ENCODE measurements at regions not wholly inside any gene's neighbourhood (a gene's known extent, or its start where the extent isn't known, plus 50 kb on each side); places are given as distances from the start of the nearest gene placed in this dataset.
"Not testable (repeated sequence)": the region's sequence is repeated elsewhere in the genome, so short reads cannot be mapped to it uniquely, and the experiment has no call there.

DNA sequence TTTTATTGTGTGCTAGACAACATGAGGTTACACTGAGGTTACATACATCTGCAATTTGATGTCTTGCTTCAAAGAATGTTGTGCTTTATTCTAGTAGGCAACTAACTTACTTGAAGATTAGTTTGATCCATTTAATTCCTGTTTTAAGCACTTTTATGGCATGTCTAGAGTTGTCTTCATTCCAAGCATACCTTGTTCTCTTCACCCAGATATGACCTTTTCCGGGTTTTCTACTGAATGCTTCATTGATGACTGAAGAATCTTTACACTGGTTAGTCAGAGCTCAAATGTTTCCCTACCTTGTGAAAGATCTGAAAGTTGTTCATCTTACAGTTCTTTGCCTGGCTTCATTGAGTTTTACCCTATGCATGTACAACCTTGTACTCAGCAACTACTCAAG, 274.0 kb upstream of the KITLG start:
- peak; percentile 14 for DNase-seq (ENCODE audit: low spot score)
- FAIRE-seq, result no peak

DNA sequence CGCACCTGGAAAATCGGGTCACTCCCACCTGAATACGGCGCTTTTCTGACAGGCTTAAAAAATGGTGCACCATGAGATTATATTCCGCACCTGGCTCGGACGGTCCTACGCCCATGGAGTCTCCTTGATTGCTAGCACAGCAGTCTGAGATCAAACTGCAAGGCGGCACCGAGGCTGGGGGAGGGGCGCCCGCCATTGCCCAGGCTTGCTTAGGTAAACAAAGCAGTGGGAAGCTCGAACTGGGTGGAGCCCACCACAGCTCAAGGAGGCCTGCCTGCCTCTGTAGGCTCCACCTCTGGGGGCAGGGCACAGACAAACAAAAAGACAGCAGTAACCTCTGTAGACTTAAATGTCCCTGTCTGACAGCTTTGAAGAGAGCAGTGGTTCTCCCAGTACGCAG, 267.0 kb upstream of the KITLG start:
- DNase-seq (ENCODE audit: low spot score); FAIRE-seq: not testable (repeated sequence)

DNA sequence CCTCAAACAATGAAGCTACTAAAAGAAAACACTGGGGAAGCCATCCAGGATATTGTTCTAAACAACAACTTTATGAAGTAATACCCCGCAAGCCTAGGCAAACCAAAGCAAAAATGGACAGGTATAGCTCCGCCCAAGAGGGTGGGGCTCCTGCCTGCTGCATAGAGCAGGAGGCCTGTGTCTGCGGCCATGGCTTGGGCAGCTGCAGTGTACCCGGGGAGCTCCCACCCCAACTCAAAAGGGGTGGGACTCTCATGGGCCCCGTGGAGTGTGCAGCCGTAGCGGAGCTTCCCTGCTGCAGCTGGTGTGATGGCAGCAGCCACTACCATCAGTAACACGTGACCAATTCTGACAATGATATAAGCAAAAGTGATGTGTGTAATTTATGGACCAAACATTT, 264.2 kb upstream of the KITLG start:
- FAIRE-seq (no peak), DNase-seq (ENCODE audit: low spot score) (no peak)

DNA sequence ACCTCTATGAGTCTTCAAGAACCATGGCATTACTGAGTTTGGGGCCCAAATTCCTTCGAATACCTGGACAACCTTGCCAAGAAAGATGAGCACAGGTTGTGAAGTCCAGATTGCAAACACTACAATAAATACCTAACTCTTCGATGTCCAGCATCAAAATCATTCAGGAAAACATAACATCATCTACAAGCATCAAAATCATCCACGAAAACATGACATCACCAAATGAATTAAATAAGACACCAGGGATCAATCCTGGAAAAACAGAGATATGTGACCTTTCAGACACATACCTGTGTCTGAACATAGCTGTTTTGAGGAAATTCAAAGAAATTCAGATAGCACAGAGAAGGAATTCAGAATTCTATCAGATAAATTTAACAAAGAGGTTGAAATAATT, 262.0 kb upstream of the KITLG start:
- no peak for DNase-seq (ENCODE audit: low spot score)
- no peak for FAIRE-seq

DNA sequence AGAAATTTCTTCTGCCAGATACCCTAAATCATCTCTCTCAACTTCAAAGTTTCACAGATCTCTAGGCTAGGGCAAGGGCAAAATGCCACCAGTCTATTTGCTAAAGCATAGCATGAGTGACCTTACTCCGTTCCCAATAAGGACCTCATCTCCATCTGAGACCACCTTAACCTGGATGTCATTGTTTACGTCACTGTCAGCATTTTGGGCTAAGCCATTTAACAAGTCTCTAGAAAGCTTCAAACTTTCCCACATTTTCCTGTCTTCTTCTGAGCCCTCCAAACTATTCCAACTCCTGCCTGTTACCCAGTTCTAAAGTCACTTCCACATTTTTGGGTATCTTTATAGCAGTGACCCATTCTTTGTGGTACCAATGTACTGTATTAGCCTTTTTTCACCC, 259.2 kb upstream of the KITLG start:
- FAIRE-seq (no peak), DNase-seq (ENCODE audit: low spot score) (no peak)

DNA sequence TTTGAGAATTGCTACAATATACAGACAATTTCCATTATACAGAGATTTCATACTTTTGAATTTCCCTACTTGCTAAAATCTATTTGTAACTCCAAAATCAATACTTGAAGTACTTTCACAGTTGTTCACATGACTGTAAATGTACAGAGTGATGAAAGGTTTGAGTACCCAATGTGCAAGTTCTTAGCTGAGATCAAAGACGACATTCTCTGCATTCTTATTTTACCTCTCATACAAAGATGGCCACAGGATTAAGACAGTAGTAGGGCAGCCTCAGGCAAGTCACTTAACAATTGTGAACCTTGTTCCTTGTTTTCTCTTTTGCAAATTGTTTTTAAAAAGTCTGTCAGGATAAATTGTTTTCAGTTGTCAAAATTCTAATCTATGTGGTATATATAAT, 255.9 kb upstream of the KITLG start:
- FAIRE-seq, result no peak
- DNase-seq (ENCODE audit: low spot score), result no peak

DNA sequence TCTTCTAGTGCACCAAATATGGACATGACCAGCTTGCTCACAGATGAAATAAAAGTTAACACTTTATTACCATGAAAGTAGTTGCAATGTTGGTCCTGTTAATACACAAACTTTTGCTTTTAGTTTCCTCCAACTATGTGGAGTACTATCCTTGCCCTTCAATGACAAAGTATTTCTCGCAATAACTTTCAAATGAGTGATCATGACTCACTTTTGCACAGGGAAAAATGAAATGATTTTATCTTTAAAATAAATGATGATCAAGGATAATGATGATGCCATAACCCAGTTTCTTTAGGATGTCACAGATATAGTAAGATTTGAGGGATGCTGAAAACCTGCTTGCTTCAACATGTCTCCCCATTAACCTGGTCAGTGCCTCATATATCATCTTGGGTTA, 254.0 kb upstream of the KITLG start:
- FAIRE-seq, result no peak
- no peak for DNase-seq (ENCODE audit: low spot score)

DNA sequence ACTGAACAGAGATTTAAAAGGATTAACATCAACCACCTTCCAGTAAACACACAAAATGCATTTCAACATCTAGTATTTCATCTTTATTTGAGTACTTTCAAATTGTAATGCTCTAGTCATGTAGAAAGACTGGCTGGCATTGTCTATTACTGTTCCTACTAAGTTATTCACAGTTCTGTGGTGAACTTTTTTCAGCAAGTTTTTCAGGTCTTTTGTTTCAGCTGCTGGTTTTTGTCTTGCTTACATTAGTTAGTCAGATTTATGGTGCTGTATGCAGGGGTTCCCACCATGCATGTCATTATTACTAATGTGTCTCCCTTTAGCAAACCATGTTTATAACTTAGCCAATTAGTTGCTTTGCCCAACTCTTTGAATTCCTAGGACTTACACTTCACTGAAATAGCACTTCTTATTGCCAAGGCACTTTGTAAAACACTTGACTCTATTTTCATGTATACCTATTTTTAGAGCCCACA, 253.4 kb upstream of the KITLG start:
- DNase-seq (ENCODE audit: low spot score), result no peak
- FAIRE-seq, result no peak

DNA sequence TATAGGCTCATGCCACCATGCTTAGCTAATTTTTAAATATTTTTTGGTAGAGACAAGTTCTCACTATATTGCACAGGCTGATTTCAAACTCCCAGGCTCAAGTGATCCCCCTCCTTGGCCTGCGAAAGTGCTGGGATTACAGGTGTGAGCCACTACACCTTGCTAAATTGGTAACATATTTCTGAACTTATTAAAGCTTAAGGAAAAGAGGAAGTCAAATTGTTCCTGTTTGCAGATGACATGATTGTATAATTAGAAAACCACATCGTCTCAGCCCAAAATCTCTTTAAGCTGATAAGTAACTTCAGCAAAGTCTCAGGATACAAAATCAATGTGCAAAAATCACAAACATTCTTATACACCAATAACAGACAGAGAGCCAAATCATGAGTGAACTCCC, 248.3 kb upstream of the KITLG start:
- not testable (repeated sequence) for DNase-seq (ENCODE audit: low spot score); FAIRE-seq

DNA sequence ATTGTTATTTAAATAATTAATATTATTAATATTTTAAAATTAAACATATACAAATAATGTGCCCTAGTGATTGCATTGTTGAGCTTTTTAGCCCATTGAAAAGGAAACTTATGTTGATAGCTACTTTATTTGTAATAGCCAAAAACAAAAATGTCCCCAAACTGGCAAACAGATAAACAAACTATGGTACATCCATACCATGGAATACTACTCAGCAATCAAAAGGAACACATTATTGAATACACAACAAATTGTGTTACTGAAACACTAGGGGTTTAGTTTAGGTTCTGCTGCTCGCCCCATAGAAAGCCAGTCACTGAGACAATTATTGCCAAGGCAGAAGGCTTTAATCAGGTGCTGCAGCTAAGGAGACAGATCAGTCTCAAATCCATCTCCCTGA, 239.7 kb upstream of the KITLG start:
- FAIRE-seq, result no peak
- DNase-seq (ENCODE audit: low spot score), result no peak

DNA sequence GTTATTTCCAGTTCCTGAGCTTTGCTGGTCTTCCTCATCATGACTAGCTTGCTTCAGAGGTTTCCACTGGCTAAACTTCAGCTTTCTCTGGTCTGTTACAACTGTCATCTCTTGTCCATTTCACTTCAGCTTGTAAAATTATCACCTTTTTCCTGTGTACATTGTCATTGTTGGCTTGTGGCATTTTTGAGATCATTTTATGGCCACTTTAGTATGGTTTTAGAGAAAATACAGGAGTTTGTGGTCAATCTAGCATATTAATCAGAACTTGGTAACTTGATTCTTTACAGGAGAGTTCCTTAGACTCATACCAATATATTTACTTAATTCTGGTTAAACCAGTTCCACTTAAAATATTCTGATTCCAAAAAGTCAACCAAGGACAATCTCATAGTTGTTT, 235.9 kb upstream of the KITLG start:
- FAIRE-seq (no peak), DNase-seq (ENCODE audit: low spot score) (no peak)

DNA sequence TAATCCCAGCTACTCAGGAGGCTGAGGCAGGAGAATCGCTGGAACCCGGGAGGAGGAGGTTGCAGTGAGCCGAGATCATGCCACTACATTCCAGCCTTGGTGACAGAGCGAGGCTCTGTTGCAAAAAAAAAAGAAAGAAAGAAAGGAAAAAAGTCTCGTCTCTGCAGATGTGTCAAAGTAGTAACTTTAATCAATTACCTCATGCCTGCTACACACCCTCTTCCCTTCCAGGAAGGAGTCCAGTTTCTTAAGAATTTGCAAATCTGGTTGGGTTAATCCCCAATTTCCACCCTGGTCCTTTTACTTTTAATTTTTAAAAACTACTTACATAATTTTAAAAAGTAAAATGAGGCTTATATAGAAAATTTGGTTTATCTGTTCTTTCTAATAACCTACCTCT, 234.5 kb upstream of the KITLG start:
- no peak for FAIRE-seq
- DNase-seq (ENCODE audit: low spot score), result no peak

DNA sequence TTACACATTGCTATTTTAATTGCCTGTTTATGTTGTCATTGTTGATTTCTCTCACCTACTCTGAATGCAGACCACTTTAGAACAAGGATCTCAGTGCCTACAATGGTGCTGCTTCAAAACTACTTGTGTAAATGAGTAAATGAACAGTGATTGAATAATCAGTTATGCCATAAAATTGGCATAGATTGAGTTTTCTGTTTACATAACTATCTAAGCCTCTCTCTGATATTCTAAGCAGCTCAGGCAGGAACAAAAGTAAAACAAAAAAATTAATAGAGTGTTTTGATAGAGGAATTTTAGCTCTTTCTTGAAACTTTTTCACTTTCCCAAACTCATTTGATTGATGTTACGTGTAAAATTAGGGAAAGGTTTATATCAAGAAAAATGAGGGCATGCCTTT, 232.3 kb upstream of the KITLG start:
- DNase-seq (ENCODE audit: low spot score) (no peak), FAIRE-seq (no peak)

DNA sequence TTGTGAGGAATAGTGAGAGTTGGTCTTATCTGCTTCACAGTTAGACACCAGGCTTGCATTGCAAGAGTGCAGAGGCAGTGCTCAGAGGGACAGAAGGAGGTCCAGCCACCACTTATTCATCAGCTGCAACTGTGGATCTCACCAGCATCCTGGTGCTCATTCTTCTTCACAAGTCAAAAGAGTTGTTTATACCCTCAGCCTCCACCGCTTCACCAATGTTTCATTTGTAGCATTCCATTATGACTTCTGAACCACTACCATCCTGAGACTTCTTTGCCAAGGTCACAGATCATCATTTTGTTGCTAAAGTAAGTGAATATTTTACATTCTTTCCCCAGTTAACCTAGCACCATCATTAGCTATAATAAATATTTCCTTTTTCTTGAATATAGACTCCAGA, 230.5 kb upstream of the KITLG start:
- no peak for FAIRE-seq
- no peak for DNase-seq (ENCODE audit: low spot score)

DNA sequence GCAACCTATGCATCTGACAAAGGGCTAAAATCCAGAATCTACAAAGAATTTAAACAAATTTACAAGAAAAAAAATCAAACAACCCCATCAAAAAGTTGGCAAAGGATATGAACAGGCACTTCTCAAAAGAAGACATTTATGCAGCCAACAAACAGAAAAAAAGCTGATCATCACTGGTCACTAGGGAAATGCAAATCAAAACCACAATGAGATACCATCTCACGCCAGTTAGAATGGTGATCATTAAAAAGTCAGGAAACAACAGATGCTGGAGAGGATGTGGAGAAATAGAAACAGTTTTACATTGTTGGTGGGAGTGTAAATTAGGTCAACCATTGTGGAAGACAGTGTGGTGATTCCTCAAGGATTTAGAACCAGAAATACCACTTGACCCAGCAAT, 229.6 kb upstream of the KITLG start:
- DNase-seq (ENCODE audit: low spot score); FAIRE-seq: not testable (repeated sequence)

DNA sequence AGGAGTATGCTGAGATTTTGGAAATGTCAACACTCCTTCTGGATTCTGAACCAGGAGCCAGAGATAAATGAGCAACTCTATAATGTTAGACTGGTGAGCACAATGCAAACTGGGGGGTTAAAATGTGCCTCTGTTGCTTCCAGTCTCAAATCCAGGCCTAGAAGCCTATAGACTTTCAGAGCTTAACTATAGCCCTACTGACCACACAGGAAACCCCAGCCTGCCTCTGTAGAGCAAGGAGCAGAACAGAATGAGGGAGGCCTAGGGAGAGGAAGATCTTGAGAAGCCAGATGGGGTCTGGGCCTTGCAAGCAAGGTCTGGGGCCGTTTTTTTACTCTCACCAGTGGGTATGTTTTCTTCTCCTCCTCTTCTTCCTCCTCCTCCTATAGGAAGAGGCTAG, 225.4 kb upstream of the KITLG start:
- FAIRE-seq, result no peak

DNA sequence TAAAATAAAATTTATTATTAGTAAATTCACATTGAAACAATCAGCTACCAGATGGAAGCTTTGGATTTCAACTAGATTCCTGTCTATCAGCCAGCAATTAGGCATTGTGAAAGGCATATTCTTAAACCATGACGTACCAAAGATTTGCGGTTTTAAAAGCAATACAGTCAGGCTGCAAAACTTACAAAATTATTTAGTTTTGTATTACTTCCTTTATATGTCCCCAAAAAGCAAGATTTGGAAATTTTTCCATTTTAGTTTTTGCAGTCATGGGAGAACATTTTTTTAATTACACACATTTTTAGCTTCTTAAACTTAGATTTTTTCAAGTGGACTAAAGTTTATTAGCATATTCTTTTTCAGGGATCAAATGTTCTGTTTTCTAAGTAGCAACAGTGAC, 225.0 kb upstream of the KITLG start:
- no peak for DNase-seq (ENCODE audit: low spot score)
- FAIRE-seq, result no peak

More for the DNA sequence above, 225.4 kb upstream of the KITLG start:
- no peak for DNase-seq (ENCODE audit: low spot score)

DNA sequence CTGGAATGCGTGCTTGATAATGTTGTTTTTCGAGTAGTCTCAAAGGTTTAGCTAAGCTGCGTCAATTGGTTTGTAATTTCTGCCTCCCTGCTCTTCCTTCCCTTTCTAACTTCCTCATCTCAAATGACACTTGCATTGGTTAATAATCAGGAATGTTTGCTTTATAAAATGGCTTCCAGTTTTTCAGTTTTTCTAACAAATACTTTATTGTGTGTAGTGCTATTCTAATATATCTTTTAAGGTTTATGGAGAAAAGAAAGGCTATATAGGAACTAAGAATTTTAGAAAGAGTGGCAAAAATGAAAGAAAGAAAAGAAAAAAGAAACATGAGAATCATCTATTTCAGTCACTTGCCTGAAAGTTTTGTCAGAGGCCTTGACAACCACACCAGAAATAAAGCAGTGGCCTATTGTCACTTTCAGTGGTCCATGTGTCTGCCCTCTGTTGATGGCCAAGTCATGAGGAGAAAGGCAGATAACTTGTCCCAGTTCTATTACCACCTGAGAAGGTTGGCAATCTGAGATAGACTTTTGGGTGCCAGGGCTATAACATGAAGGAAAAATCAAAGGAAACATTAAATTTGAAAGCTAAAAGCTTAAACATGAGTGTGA, 221.9 kb upstream of the KITLG start:
- DNase-seq (ENCODE audit: low spot score) (no peak), FAIRE-seq (no peak)

DNA sequence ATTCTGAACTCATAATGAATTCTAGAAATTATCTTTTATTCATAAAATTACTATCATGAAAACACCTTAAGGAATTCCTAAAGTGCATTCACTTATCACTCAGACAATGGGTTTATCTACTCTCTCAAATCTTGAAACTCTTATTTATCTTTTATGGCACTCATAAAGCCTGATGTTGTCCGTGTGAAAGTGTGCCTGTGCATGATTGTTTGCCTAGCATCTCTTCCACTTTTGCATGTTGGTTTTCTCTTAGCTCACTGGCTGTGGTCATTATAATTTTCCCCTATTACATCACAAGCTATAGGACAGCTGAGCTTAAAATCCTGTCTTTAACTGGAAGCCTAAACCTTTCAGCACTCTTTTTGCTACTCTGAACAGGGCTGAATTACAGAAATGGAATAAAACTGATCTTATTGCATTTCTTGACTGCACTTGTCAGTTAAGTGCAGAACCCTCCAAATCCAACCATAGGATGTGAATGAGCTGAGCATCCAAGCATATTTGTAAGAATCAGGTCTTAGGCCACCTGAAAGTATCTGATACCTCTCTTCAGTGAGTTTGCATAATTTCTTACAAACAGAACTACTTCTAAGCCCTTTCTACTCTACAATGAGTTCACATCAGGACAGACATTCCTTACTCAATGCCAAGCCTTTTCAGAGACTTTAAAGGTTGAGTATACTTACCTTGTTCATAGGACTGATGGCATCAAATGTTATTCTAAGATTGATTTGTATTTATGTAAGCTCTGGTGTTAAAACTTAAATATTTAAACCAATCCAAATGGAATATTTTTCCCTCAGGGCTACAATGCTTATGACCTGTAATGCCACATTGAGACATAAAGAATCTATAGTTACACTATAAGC, 221.2 kb upstream of the KITLG start:
- DNase-seq (ENCODE audit: low spot score) (no peak), FAIRE-seq (no peak)

DNA sequence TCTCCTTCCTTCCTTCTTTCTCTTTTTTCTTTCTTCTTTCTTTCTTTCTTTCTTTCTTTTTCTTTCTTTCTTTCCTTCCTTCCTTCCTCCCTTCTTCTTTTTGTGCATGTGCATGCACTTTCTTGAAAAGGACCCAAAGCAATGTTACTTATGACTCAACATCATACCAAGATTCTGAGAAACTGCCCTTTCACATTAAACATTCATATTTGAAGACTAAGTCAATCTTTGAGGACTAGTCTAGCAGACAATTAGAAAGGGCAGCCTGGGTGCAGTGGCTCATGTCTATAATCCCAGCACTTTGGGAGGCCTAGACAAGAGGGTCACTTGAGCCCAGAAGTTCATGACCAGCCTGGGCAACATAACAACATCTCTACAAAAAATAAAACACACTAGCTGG, 212.8 kb upstream of the KITLG start:
- DNase-seq (ENCODE audit: low spot score), result no peak
- no peak for FAIRE-seq

DNA sequence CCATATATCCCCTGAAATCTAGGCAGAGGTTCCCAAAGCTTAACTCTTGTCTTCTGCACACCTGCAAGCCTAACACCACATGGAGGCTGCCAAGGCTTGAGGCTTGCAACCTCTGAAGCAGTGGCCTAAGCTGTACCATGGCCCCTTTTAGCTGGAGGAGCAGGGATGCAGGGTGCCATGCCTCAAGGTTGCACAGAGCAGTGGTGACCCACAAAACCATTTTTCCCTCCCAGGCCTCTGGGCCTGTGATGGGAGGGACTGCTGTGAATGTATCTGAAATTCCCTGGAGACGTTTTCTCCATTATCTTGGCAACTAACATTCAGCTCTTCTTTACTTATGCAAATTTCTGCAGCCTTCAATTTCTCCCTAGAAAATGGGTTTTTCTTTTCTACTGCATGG, 210.0 kb upstream of the KITLG start:
- DNase-seq (ENCODE audit: low spot score), result no peak
- FAIRE-seq, result no peak

DNA sequence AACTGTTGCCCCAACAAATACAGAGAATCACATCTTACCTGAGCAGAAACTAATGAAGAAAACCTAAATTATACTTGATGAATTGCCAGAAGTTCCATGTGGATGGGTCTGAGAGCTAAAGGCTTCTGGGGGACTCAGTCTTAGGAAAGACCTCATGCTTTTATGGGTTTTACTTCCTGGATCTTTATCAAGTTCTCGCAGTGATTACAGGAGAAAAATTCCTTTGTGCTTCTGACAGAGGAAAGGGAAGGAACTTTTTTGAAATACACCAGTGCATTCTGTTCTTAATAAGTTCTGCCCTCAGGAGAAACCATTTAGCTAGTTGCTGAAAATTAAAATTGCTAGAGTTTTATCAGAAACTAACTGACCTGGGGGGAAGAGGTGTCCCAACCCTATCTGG, 203.9 kb upstream of the KITLG start:
- DNase-seq (ENCODE audit: low spot score), result no peak
- no peak for FAIRE-seq

DNA sequence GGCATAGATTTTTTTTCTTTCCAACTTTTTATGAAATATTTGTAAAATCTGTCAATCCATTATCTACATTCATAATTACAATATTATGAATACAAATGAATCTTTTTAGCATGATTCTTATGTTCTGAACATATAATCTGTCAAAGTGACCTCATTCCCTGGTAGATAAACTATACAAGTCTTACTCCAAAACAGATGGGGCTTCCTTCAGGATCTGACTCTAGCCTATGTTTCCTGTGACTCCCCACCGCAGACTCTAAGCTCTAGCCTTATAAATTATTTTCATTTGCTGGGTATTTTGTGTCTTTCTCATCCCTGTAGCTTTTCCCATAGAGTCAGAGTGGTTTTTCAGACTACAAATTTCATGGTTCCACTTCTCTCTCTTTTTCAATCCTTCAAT, 202.1 kb upstream of the KITLG start:
- FAIRE-seq (no peak), DNase-seq (ENCODE audit: low spot score) (no peak)

All from urothelium cell line (cell line).